ENCODE measurements at regions not wholly inside any gene's neighbourhood (a gene's known extent, or its start where the extent isn't known, plus 50 kb on each side); places are given as distances from the start of the nearest gene placed in this dataset.
"Not testable (repeated sequence)": the region's sequence is repeated elsewhere in the genome, so short reads cannot be mapped to it uniquely, and the experiment has no call there.

GRCh38 chr4:116328261-116328860 is 757.0 kb downstream of the TRAM1L1 start:
- no peak for DNase-seq (ENCODE audit: low read depth in 2 of 2)

- no peak for DNase-seq (ENCODE audit: low read depth in 2 of 2)
These were observed 761.8 kb downstream of the TRAM1L1 start for GRCh38 chr4:116323606-116324005.

- DNase-seq (ENCODE audit: low read depth in 2 of 2), result no peak
These were observed 763.9 kb downstream of the TRAM1L1 start for GRCh38 chr4:116321471-116321870.

GRCh38 chr4:116320859-116321258 is 764.5 kb downstream of the TRAM1L1 start:
- DNase-seq (ENCODE audit: low read depth in 2 of 2), result no peak

- no peak for DNase-seq (ENCODE audit: low read depth in 2 of 2)
These were observed 781.6 kb downstream of the TRAM1L1 start for GRCh38 chr4:116303736-116304188.

- DNase-seq (ENCODE audit: low read depth in 2 of 2), result no peak
These were observed 782.2 kb downstream of the TRAM1L1 start for GRCh38 chr4:116302990-116303735.

GRCh38 chr4:116275006-116275405 is 810.4 kb downstream of the TRAM1L1 start:
- DNase-seq (ENCODE audit: low read depth in 2 of 2), result no peak

- DNase-seq (ENCODE audit: low read depth in 2 of 2), result no peak
These were observed 813.0 kb downstream of the TRAM1L1 start for GRCh38 chr4:116272336-116272735.

GRCh38 chr4:116260931-116261330 is 824.4 kb downstream of the TRAM1L1 start:
- not testable (repeated sequence) for DNase-seq (ENCODE audit: low read depth in 2 of 2)

GRCh38 chr4:116244771-116245170 is 840.6 kb downstream of the TRAM1L1 start:
- no peak for DNase-seq (ENCODE audit: low read depth in 2 of 2)

- no peak for DNase-seq (ENCODE audit: low read depth in 2 of 2)
These were observed 841.9 kb downstream of the TRAM1L1 start for GRCh38 chr4:116243431-116243830.

- no peak for DNase-seq (ENCODE audit: low read depth in 2 of 2)
These were observed 851.4 kb downstream of the TRAM1L1 start for GRCh38 chr4:116233971-116234370.

- not testable (repeated sequence) for DNase-seq (ENCODE audit: low read depth in 2 of 2)
These were observed 853.4 kb downstream of the TRAM1L1 start for GRCh38 chr4:116231999-116232398.

GRCh38 chr4:116229420-116229819 is 856.0 kb downstream of the TRAM1L1 start:
- no peak for DNase-seq (ENCODE audit: low read depth in 2 of 2)

- DNase-seq (ENCODE audit: low read depth in 2 of 2), result no peak
These were observed 862.2 kb downstream of the TRAM1L1 start for GRCh38 chr4:116223040-116223732.

GRCh38 chr4:116217781-116218180 is 867.6 kb downstream of the TRAM1L1 start:
- DNase-seq (ENCODE audit: low read depth in 2 of 2), result no peak

GRCh38 chr4:116215622-116216021 is 869.8 kb downstream of the TRAM1L1 start:
- DNase-seq (ENCODE audit: low read depth in 2 of 2), result no peak

GRCh38 chr4:116202524-116202923 is 882.9 kb downstream of the TRAM1L1 start:
- no peak for DNase-seq (ENCODE audit: low read depth in 2 of 2)

GRCh38 chr4:116197317-116197809 is 888.0 kb downstream of the TRAM1L1 start:
- DNase-seq (ENCODE audit: low read depth in 2 of 2), result no peak

- DNase-seq (ENCODE audit: low read depth in 2 of 2), result no peak
These were observed 902.1 kb downstream of the TRAM1L1 start for GRCh38 chr4:116183241-116183640.

- no peak for DNase-seq (ENCODE audit: low read depth in 2 of 2)
These were observed 905.2 kb downstream of the TRAM1L1 start for GRCh38 chr4:116180157-116180601.

- DNase-seq (ENCODE audit: low read depth in 2 of 2), result not testable (repeated sequence)
These were observed 934.0 kb downstream of the TRAM1L1 start for GRCh38 chr4:116151371-116151770.
